Colonic mucosa (tissue), 4 donors: ENCODE measurements at regions not wholly inside any gene's neighbourhood (a gene's known extent, or its start where the extent isn't known, plus 50 kb on each side); places are given as distances from the start of the nearest gene placed in this dataset.
A peak's percentile ranks its signal among the peaks of the same experiment; 100 is the strongest.

Source experiments
- DNase-seq: peaks from one replicate; pipeline ENCODE4 v3.0.0-alpha.2; 2020
- H3K27ac ChIP-seq: fragments of 200-600 bp; one replicate; pipeline ENCODE4 v1.8.0; 2021
- H3K27me3 ChIP-seq: fragments of 200-600 bp; one replicate; pipeline ENCODE4 v1.8.0; 2021
- H3K36me3 ChIP-seq: fragments of 200-600 bp; one replicate; pipeline ENCODE4 v1.8.0; 2021
- H3K4me1 ChIP-seq: fragments of 200-600 bp; one replicate; pipeline ENCODE4 v1.8.0; 2021; ENCODE audit warnings: mild to moderate bottlenecking
- H3K4me3 ChIP-seq: fragments of 200-600 bp; one replicate; pipeline ENCODE4 v1.8.0; 2021
- H3K9ac ChIP-seq, 2 donors: one replicate each; pipeline ENCODE4 v1.7.0; 2013; ENCODE audit warnings: control low read depth in 2 of 2, low read depth in 2 of 2, low read length in 2 of 2
- H3K9me3 ChIP-seq: fragments of 200-600 bp; one replicate; pipeline ENCODE4 v1.8.0; 2021
- CTCF ChIP-seq: fragments of 200-600 bp; IDR thresholded peaks from one replicate; pipeline ENCODE4 v1.8.0; 2022; ENCODE audit warnings: antibody characterized with exemption, mild to moderate bottlenecking
- intact Hi-C: fragments of 100-400 bp; cut with DNase I; formaldehyde crosslinking; loops from one replicate; pipeline ENCODE4 v1.14.1; 2022
- donor health status: healthy.
- donor health status: DM: no; HTN: no; CAD: no.
- donor health status: DM: no; HTN: no; CAD: no.

DNA sequence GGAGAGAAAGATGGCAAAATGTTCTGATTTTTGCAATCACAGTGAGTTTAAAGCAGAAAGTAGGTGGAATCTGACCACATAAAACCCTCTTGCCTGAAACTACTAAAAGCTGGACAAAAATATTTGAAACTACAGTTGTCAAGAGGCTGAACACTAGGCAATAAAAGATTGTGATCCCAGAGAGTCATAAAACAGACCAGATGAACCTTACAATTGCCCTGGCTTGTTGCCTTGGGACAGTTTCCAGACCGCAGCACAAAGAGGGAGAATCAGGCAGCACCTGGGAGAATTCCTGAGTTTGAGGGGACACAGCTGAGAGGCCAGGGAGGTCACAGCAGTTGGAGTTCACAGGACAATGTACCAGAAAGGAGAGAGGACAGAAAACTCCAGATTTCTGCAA is 107.3 kb upstream of the NANOS1 start:
- no peaks in the 10 kb centered on the region for H3K36me3 ChIP-seq
- H3K4me3 ChIP-seq = no peak overlapping the region
- intact Hi-C loops = no loop called here
- no peaks in the 10 kb centered on the region for H3K4me1 ChIP-seq
- H3K27me3 ChIP-seq = no peaks in the 10 kb centered on the region
- peak; percentile 23 for DNase-seq
- H3K27ac ChIP-seq = no peak overlapping the region
- H3K9me3 ChIP-seq = no peaks in the 10 kb centered on the region
- H3K9ac ChIP-seq = no peak overlapping the region
- no peak for TF ChIP-seq CTCF

DNA sequence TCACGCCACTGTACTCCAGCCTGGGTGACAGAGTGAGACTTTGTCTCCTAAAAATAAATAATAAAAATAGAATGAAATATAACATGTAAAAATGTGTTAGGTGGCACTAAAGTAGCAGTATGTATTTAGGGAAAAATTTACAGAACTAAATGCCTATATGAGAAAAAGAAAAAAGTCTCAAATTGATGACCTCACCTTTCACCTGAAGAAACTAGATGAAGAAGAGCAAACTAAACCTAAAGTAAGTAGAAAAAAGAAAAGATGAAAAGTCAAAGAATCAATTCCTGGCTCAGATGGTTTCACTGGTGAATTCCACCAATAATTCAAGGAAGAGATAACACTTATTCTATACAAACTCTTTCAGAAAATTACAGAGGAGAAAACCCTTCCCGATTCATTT is 106.5 kb upstream of the NANOS1 start:
- no peak overlapping the region for H3K4me3 ChIP-seq
- no peaks in the 10 kb centered on the region for H3K36me3 ChIP-seq
- no peaks in the 10 kb centered on the region for H3K27me3 ChIP-seq
- TF ChIP-seq CTCF = no peak
- no peaks in the 10 kb centered on the region for H3K9me3 ChIP-seq
- no peak overlapping the region for H3K27ac ChIP-seq
- no peak overlapping the region for H3K9ac ChIP-seq
- no peaks in the 10 kb centered on the region for H3K4me1 ChIP-seq
- no peak for DNase-seq
- intact Hi-C loops = no loop called here

DNA sequence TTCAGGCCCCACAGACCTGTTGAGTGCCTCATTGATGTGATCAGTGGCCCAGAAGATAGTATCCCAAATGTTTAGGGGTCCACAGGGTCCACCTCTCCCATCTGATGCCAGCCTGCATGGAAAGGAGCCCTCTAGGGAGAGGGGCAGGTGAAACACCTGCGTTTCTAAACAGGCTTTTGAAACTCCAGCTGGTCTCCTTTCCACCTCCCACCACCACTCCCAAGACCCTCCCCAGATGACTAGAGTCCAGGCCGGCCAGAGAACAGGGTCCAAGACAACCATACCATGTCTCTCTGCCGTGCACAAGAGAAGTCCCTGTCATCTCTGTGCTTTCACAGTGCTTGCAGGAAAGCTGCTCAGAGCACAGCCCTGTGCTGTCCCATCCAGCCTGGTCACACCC is 105.0 kb upstream of the NANOS1 start:
- intact Hi-C loops = no loop called here
- no peaks in the 10 kb centered on the region for H3K4me1 ChIP-seq
- no peak overlapping the region for H3K9ac ChIP-seq
- H3K27me3 ChIP-seq = no peaks in the 10 kb centered on the region
- no peak for TF ChIP-seq CTCF
- no peak overlapping the region for H3K27ac ChIP-seq
- no peaks in the 10 kb centered on the region for H3K9me3 ChIP-seq
- no peaks in the 10 kb centered on the region for H3K36me3 ChIP-seq
- H3K4me3 ChIP-seq = no peak overlapping the region
- DNase-seq = no peak

- no peaks in the 10 kb centered on the region for H3K4me1 ChIP-seq
- intact Hi-C loops = no loop called here
- no peak overlapping the region for H3K9ac ChIP-seq
- no peaks in the 10 kb centered on the region for H3K27me3 ChIP-seq
- H3K4me3 ChIP-seq = no peak overlapping the region
- DNase-seq = no peak
- no peaks in the 10 kb centered on the region for H3K9me3 ChIP-seq
- no peak for TF ChIP-seq CTCF
- no peaks in the 10 kb centered on the region for H3K36me3 ChIP-seq
- no peak overlapping the region for H3K27ac ChIP-seq
Observed at GRCh38 chr10:118925404-118926071, 104.0 kb upstream of the NANOS1 start.

DNA sequence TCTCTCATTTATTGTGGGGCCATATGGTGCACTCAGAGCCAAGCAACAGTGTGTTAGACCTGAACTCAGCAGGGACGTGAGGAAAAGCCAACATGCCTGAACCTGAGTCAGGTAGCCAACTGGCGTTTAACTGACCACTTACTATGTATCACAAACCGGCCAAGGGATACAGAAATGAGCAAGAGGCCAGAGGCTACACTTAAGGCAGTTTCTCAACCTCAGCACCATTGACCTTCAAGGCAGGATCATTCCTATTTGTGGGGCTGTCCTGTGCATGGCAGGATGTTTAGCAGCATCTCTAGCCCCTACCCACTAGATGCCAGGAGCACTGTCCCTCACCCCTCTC is 103.5 kb upstream of the NANOS1 start:
- intact Hi-C loops = no loop called here
- H3K27me3 ChIP-seq = no peaks in the 10 kb centered on the region
- H3K4me3 ChIP-seq = no peak overlapping the region
- no peak for DNase-seq
- no peak overlapping the region for H3K9ac ChIP-seq
- no peak for TF ChIP-seq CTCF
- no peaks in the 10 kb centered on the region for H3K4me1 ChIP-seq
- H3K9me3 ChIP-seq = no peaks in the 10 kb centered on the region
- no peak overlapping the region for H3K27ac ChIP-seq
- no peaks in the 10 kb centered on the region for H3K36me3 ChIP-seq
